ENCODE measurements at regions not wholly inside any gene's neighbourhood (a gene's known extent, or its start where the extent isn't known, plus 50 kb on each side); places are given as distances from the start of the nearest gene placed in this dataset.

DNA sequence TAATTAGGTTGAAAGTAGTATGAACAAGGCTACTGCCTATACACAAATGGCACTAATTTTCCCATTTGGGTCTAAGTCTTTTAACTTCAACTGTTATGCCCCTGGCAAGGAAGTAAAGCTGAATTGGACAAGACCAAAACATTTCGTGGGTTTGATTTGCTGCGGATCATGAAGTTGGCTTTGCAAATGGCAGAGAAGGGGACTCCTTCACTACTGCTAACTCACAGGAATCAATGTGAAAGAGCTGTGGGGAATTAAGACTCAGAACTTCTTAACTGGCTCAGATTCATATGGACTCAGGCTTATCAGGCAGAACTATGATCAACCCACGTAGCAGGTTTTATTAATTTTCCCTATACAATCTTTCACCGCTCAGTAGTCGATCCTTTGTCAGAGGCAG is 73.8 kb upstream of the IFNE start:
- peak overlapping the region; percentile 89 for H3K27ac Mint-ChIP-seq (ENCODE audit: unreplicated experiment)
- no peaks in the 10 kb centered on the region for H3K27me3 Mint-ChIP-seq (ENCODE audit: unreplicated experiment)
- no peak for DNase-seq
- peaks cover 11% of the 10 kb centered on the region for H3K4me1 Mint-ChIP-seq (ENCODE audit: low read depth, unreplicated experiment)
- intact Hi-C loops (cut with micrococcal nuclease; ENCODE audit: unreplicated experiment), result no loop called here
- H3K9me3 Mint-ChIP-seq (ENCODE audit: low read depth, unreplicated experiment), result no peaks in the 10 kb centered on the region
- peaks cover 79% of the 10 kb centered on the region for H3K36me3 Mint-ChIP-seq (ENCODE audit: insufficient read depth, unreplicated experiment)
- CTCF ChIA-PET, result no interaction called here
- peak overlapping the region; percentile 85 for H3K4me3 Mint-ChIP-seq (ENCODE audit: low read depth, unreplicated experiment)
- TF ChIP-seq, protein P1, sequence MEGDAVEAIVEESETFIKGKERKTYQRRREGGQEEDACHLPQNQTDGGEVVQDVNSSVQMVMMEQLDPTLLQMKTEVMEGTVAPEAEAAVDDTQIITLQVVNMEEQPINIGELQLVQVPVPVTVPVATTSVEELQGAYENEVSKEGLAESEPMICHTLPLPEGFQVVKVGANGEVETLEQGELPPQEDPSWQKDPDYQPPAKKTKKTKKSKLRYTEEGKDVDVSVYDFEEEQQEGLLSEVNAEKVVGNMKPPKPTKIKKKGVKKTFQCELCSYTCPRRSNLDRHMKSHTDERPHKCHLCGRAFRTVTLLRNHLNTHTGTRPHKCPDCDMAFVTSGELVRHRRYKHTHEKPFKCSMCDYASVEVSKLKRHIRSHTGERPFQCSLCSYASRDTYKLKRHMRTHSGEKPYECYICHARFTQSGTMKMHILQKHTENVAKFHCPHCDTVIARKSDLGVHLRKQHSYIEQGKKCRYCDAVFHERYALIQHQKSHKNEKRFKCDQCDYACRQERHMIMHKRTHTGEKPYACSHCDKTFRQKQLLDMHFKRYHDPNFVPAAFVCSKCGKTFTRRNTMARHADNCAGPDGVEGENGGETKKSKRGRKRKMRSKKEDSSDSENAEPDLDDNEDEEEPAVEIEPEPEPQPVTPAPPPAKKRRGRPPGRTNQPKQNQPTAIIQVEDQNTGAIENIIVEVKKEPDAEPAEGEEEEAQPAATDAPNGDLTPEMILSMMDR (IDR thresholded peaks at IDR 0.05; ENCODE audit: unreplicated experiment), result no peak
- BruUV-seq (replicated peaks), result no TSS peak

DNA sequence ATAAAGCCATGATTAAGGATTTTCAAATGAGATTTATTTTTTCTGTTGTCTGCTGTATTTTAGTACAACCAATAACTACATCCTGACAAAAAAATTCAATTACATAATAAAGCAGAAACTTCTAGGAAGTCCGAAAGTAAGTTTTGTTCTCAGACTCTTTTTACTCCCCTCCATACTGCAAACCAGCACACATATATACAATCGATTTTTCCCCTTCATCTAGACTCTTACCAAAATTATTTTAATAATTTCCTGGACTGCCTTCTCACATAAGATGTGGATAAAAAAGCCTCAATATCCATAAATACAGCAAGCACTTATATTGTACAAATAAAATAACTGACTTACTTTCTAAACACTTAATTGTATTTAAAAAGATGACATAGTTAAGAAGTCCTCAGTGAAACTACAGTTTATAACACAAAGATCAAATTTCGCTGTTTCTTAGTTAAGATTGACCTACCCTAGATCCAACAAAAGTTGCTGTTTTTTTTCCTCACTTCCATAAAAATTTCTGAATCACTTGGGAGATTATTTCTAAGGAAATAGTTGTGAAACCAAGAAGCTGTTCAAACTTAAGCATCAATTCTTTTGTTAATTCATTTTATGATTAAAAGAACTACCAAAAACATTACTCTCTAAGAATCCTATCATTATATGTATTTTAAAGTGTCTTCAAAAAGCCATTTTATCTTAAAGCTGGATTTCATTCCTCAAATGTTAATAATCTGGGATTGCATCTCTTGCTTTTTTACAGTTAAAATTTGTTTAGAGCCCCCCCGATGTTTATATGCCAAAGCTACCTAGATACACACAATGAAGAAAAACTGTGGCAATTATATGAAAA is 74.7 kb upstream of the IFNE start:
- TF ChIP-seq, protein P1 (IDR thresholded peaks at IDR 0.05; ENCODE audit: unreplicated experiment), result no peak
- no peaks in the 10 kb centered on the region for H3K9me3 Mint-ChIP-seq (ENCODE audit: low read depth, unreplicated experiment)
- CTCF ChIA-PET, result no interaction called here
- intact Hi-C loops (cut with micrococcal nuclease; ENCODE audit: unreplicated experiment), result no loop called here
- no peak for DNase-seq
- peaks cover 75% of the 10 kb centered on the region for H3K36me3 Mint-ChIP-seq (ENCODE audit: insufficient read depth, unreplicated experiment)
- peak overlapping the region; percentile 85 for H3K4me3 Mint-ChIP-seq (ENCODE audit: low read depth, unreplicated experiment)
- peak overlapping the region; percentile 89 for H3K27ac Mint-ChIP-seq (ENCODE audit: unreplicated experiment)
- H3K27me3 Mint-ChIP-seq (ENCODE audit: unreplicated experiment), result no peaks in the 10 kb centered on the region
- BruUV-seq (replicated peaks), result no TSS peak
- peaks cover 10% of the 10 kb centered on the region for H3K4me1 Mint-ChIP-seq (ENCODE audit: low read depth, unreplicated experiment)

DNA sequence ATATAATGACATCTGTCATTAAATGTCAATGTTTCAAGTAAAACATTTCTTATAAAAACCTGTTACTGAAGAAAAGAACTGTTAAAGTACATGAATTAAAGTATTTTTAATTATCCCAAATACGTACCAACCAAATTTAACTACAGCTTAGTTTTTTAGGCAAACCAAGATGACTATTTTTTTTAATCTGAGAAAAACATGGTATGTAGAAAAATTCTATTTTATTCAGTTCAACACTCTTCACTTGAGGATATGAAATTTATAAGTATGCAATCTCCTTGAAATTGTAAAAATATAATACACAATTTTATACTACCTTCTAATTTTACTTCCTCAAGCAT is 75.3 kb upstream of the IFNE start:
- BruUV-seq (replicated peaks), result no TSS peak
- peaks cover 69% of the 10 kb centered on the region for H3K36me3 Mint-ChIP-seq (ENCODE audit: insufficient read depth, unreplicated experiment)
- TF ChIP-seq, protein P1 (IDR thresholded peaks at IDR 0.05; ENCODE audit: unreplicated experiment), result no peak
- intact Hi-C loops (cut with micrococcal nuclease; ENCODE audit: unreplicated experiment), result no loop called here
- no peak for DNase-seq
- no peaks in the 10 kb centered on the region for H3K9me3 Mint-ChIP-seq (ENCODE audit: low read depth, unreplicated experiment)
- peaks cover 4% of the 10 kb centered on the region for H3K4me1 Mint-ChIP-seq (ENCODE audit: low read depth, unreplicated experiment)
- peak overlapping the region; percentile 85 for H3K4me3 Mint-ChIP-seq (ENCODE audit: low read depth, unreplicated experiment)
- H3K27ac Mint-ChIP-seq (ENCODE audit: unreplicated experiment), result peak overlapping the region; percentile 89
- H3K27me3 Mint-ChIP-seq (ENCODE audit: unreplicated experiment), result no peaks in the 10 kb centered on the region
- CTCF ChIA-PET, result no interaction called here

DNA sequence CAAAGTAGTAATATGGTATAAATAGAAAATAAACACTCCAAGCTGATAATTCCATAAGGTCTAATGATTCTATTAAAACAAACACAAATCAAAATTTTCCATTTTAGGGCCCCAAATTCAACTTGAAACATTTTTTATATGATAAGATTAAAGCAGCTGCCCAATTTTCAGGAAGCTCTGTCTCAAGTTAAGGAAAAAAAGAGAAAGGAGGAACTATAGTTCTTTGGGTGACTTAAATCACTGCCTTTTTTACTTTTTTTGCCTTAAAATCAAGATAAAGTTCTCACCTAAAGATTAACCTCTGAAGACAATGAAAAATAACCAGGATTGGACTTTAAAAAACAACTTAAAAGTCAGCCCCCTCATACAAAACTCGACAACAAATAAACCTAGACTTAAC is 76.0 kb upstream of the IFNE start:
- CTCF ChIA-PET, result no interaction called here
- no peaks in the 10 kb centered on the region for H3K9me3 Mint-ChIP-seq (ENCODE audit: low read depth, unreplicated experiment)
- TF ChIP-seq, protein P1 (IDR thresholded peaks at IDR 0.05; ENCODE audit: unreplicated experiment), result no peak
- H3K27ac Mint-ChIP-seq (ENCODE audit: unreplicated experiment), result peak overlapping the region; percentile 89
- peaks cover 63% of the 10 kb centered on the region for H3K36me3 Mint-ChIP-seq (ENCODE audit: insufficient read depth, unreplicated experiment)
- BruUV-seq (replicated peaks), result no TSS peak
- H3K4me3 Mint-ChIP-seq (ENCODE audit: low read depth, unreplicated experiment), result peak overlapping the region; percentile 85
- DNase-seq, result no peak
- no peaks in the 10 kb centered on the region for H3K27me3 Mint-ChIP-seq (ENCODE audit: unreplicated experiment)
- intact Hi-C loops (cut with micrococcal nuclease; ENCODE audit: unreplicated experiment), result no loop called here
- no peaks in the 10 kb centered on the region for H3K4me1 Mint-ChIP-seq (ENCODE audit: low read depth, unreplicated experiment)

All from Calu3 (cell line).